Panc1 (cell line): ENCODE measurements at regions not wholly inside any gene's neighbourhood (a gene's known extent, or its start where the extent isn't known, plus 50 kb on each side); places are given as distances from the start of the nearest gene placed in this dataset.
"Not testable (repeated sequence)": the region's sequence is repeated elsewhere in the genome, so short reads cannot be mapped to it uniquely, and the experiment has no call there.

ENCODE experiments used
- POLR2AphosphoS5 ChIP-seq: IDR thresholded peaks from 2 replicates; pipeline ENCODE4 v1.6.1; 2012; ENCODE audit warnings: mild to moderate bottlenecking, low read depth, low read length, moderate library complexity
- TF ChIP-seq, protein P1 (sequence below): fragments of 450-650 bp; IDR thresholded peaks from 2 replicates; pipeline ENCODE4 v1.5.1; 2017; ENCODE audit warnings: mild to moderate bottlenecking
- TF ChIP-seq, protein P2 (sequence below), 2 experiments: IDR thresholded peaks; 2 replicates each; pipeline ENCODE4 v1.6.1; 2011 to 2012; ENCODE audit warnings: low read depth in 2 of 2, control low read depth in 1 of 2, low read length in 1 of 2, mild to moderate bottlenecking in 1 of 2, moderate library complexity in 1 of 2; ENCODE audit not compliant: insufficient read depth in 1 of 2

DNA sequence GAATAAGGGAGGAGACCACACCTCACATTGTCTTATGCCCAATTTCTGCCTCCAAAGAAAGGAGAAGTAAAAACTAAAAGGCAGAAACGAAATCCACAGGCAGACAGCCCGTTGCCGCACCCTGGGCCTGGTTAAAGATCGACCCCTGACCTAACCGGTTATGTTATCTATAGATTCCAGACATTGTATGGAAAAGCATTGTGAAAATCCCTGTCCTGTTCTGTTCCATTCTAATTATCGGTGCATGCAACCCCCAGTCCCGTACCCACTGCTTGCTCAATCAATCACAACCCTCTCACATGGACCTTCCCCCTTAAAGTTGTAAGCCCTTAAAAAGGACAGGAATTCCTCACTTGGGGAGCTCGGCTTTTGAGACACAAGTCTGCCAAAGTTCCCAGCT lies 117.1 kb upstream of the PPM1J start:
- TF ChIP-seq, protein P1, sequence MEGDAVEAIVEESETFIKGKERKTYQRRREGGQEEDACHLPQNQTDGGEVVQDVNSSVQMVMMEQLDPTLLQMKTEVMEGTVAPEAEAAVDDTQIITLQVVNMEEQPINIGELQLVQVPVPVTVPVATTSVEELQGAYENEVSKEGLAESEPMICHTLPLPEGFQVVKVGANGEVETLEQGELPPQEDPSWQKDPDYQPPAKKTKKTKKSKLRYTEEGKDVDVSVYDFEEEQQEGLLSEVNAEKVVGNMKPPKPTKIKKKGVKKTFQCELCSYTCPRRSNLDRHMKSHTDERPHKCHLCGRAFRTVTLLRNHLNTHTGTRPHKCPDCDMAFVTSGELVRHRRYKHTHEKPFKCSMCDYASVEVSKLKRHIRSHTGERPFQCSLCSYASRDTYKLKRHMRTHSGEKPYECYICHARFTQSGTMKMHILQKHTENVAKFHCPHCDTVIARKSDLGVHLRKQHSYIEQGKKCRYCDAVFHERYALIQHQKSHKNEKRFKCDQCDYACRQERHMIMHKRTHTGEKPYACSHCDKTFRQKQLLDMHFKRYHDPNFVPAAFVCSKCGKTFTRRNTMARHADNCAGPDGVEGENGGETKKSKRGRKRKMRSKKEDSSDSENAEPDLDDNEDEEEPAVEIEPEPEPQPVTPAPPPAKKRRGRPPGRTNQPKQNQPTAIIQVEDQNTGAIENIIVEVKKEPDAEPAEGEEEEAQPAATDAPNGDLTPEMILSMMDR: not testable (repeated sequence)
- not testable (repeated sequence) for TF ChIP-seq POLR2AphosphoS5
- TF ChIP-seq, protein P2, sequence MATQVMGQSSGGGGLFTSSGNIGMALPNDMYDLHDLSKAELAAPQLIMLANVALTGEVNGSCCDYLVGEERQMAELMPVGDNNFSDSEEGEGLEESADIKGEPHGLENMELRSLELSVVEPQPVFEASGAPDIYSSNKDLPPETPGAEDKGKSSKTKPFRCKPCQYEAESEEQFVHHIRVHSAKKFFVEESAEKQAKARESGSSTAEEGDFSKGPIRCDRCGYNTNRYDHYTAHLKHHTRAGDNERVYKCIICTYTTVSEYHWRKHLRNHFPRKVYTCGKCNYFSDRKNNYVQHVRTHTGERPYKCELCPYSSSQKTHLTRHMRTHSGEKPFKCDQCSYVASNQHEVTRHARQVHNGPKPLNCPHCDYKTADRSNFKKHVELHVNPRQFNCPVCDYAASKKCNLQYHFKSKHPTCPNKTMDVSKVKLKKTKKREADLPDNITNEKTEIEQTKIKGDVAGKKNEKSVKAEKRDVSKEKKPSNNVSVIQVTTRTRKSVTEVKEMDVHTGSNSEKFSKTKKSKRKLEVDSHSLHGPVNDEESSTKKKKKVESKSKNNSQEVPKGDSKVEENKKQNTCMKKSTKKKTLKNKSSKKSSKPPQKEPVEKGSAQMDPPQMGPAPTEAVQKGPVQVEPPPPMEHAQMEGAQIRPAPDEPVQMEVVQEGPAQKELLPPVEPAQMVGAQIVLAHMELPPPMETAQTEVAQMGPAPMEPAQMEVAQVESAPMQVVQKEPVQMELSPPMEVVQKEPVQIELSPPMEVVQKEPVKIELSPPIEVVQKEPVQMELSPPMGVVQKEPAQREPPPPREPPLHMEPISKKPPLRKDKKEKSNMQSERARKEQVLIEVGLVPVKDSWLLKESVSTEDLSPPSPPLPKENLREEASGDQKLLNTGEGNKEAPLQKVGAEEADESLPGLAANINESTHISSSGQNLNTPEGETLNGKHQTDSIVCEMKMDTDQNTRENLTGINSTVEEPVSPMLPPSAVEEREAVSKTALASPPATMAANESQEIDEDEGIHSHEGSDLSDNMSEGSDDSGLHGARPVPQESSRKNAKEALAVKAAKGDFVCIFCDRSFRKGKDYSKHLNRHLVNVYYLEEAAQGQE (IDR thresholded peaks at IDR 0.05; ENCODE audit: insufficient read depth in 1 of 2, low read depth in 2 of 2, low read length in 1 of 2): not testable (repeated sequence)
